Large intestine (tissue), 3 donors: ENCODE measurements at regions not wholly inside any gene's neighbourhood (a gene's known extent, or its start where the extent isn't known, plus 50 kb on each side); places are given as distances from the start of the nearest gene placed in this dataset.
"Not testable (repeated sequence)": the region's sequence is repeated elsewhere in the genome, so short reads cannot be mapped to it uniquely, and the experiment has no call there.

Experiments used
- DNase-seq, 2 donors: peaks; one replicate each; pipeline versions ENCODE4 v3.0.0 to v3.0.0-alpha.2; 2013
- H3K27ac ChIP-seq: one replicate; pipeline ENCODE4 v1.5.1; 2013; ENCODE audit warnings: low read length
- H3K27me3 ChIP-seq: 2 replicates; pipeline ENCODE4 v1.6.1; 2013; ENCODE audit warnings: low read length; ENCODE audit not compliant: control insufficient read depth, insufficient read depth
- H3K36me3 ChIP-seq: 2 replicates; pipeline ENCODE4 v1.6.1; 2013; ENCODE audit warnings: low read length; ENCODE audit not compliant: control insufficient read depth, insufficient read depth
- H3K4me1 ChIP-seq: one replicate; pipeline ENCODE4 v1.6.1; 2013; ENCODE audit warnings: low read length; ENCODE audit not compliant: control insufficient read depth, insufficient read depth
- H3K4me3 ChIP-seq: one replicate; pipeline ENCODE4 v1.5.1; 2013; ENCODE audit warnings: low read length
- H3K9me3 ChIP-seq: one replicate; pipeline ENCODE4 v1.6.1; 2013; ENCODE audit warnings: mild to moderate bottlenecking, low read depth, low read length, moderate library complexity; ENCODE audit not compliant: control insufficient read depth
- WGBS: methylation state at CpG from one replicate; pipeline ENCODE4 v1.1.5; 2013; ENCODE audit warnings: low lambda C conversion rate; ENCODE audit not compliant: insufficient coverage; 5-methylcytosine and 5-hydroxymethylcytosine counted together

DNA sequence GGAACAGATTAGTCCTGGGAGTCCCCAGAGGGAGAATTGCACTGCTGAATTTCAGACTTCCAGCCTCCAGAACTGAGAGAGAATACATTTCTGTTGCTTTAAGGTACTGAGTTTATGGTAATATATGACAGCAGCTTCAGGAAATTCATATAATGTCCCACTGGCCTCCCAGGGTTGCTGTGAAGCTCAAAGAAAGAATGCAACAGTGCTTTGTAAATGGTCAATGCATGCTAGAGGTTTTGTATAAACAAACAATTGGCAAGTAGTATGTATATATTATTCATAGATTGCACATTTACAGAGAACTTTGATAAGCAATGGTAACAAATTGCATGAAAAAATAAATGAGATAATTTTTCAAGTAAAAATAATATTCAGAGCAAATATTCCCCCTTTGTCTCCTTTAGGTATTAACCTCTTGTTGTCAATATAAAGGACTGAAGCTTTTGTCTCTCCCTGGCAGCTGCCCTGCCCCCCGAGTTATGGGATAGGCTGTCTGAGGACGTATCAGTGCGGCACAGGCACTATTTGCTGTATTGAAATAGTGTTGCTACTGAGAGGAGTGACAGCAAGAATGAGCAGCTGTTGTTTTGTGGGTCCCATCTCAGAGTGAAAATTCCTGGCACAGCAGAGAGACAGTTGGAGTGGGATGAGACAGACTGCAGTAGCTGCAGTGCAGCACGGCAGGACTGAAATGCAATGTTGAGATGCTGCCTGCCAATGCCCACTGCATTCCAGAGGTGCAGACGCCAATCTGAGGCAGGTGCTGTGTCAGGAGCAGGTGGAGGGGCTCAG is 194.2 kb upstream of the GLRA1 start:
- Histone ChIP-seq H3K4me3 (no peak overlapping the region), H3K9me3 (no peaks in the 10 kb centered on the region), H3K36me3 (no peaks in the 10 kb centered on the region), H3K27ac (no peak overlapping the region), H3K4me1 (no peaks in the 10 kb centered on the region), H3K27me3 (no peaks in the 10 kb centered on the region)
- no peak for DNase-seq
- WGBS, result no CpG with 5 or more reads among the region's 5 CpGs

GRCh38 chr5:152116934-152117333 is 192.3 kb upstream of the GLRA1 start:
- WGBS, result no CpG with 5 or more reads among the region's 3 CpGs
- no peak for DNase-seq
- H3K9me3 ChIP-seq, result no peaks in the 10 kb centered on the region
- H3K27me3 ChIP-seq, result no peaks in the 10 kb centered on the region
- H3K4me1 ChIP-seq, result no peaks in the 10 kb centered on the region
- no peak overlapping the region for H3K27ac ChIP-seq
- no peak overlapping the region for H3K4me3 ChIP-seq
- no peaks in the 10 kb centered on the region for H3K36me3 ChIP-seq

DNA sequence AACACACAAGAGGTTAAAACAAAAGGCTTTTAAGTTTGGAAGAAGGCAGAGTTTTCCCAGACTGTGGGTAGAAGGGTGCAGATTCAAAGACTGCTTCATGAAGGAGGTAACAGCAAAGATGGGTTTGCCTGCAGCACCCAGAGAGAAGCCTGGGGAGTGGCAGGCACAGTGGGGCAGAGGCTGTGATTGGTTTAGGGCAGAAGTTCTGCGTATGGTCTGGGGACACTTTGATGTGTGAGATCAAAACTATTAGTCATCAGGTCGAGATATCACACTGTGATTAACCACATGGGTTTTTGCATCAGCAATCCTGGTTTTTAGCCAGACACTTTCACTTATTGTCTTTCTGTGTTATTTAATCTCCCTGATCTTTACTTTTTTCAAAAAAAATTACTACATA is 188.8 kb upstream of the GLRA1 start:
- H3K4me1 ChIP-seq, result no peaks in the 10 kb centered on the region
- 80% methylated on average over 1 of the region's 2 CpGs for WGBS
- H3K9me3 ChIP-seq, result no peaks in the 10 kb centered on the region
- no peaks in the 10 kb centered on the region for H3K27me3 ChIP-seq
- no peak overlapping the region for H3K4me3 ChIP-seq
- H3K27ac ChIP-seq, result no peak overlapping the region
- H3K36me3 ChIP-seq, result no peaks in the 10 kb centered on the region
- no peak for DNase-seq

GRCh38 chr5:152107220-152107619 is 182.6 kb upstream of the GLRA1 start:
- Histone ChIP-seq H3K9me3 (no peaks in the 10 kb centered on the region), H3K4me3 (no peak overlapping the region), H3K36me3 (no peaks in the 10 kb centered on the region), H3K4me1 (no peaks in the 10 kb centered on the region), H3K27me3 (no peaks in the 10 kb centered on the region), H3K27ac (no peak overlapping the region)
- WGBS, result no CpG with 5 or more reads among the region's 3 CpGs
- no peak for DNase-seq

DNA sequence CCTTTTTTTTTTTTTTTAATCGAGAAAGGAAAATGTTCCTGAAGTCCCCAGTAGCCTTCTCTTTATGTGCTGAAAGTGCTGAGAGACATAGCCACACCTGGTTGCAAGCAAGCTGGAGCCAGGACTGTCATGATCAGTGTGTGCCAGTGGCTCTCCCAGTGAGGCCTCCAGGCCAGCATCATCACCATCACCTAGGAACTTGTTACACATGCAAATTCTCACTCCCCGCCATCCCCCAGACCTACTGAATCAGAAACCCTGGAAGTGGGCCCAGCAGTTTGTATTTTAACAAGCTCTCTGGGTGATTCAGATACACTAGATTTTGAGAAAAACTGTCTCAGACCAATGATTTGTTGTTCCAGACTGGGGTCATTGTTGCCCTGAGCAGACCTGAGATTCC is 181.9 kb upstream of the GLRA1 start:
- no CpG with 5 or more reads among the region's 2 CpGs for WGBS
- H3K27ac ChIP-seq, result no peak overlapping the region
- DNase-seq, result no peak

DNA sequence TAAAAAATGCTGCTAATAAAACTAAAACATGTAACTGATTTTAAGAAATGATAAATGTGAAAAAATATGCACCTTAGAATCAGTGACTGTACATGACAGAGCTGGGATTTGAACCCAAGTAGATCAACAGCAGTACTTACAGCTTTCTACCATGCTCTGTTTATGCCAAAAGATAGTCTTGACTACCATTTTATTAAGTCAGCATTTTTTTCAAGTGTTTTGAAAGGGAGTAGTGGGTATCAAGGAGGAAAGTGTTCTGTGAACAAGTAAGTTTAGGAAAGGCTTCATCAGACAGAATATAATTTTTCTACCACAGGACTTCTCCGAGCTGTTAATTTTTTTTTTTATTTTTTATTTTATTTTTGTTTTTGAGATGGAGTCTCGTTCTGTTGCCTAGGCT is 180.4 kb upstream of the GLRA1 start:
- Histone ChIP-seq H3K4me3 (no peak overlapping the region), H3K4me1 (no peaks in the 10 kb centered on the region), H3K36me3 (no peaks in the 10 kb centered on the region), H3K27ac (no peak overlapping the region), H3K9me3 (no peaks in the 10 kb centered on the region), H3K27me3 (no peaks in the 10 kb centered on the region)
- 100% methylated on average over 1 of the region's 2 CpGs for WGBS
- no peak for DNase-seq

More for the DNA sequence above, 181.9 kb upstream of the GLRA1 start:
- Histone ChIP-seq H3K4me3 (no peak overlapping the region), H3K27me3 (no peaks in the 10 kb centered on the region), H3K9me3 (no peaks in the 10 kb centered on the region), H3K36me3 (no peaks in the 10 kb centered on the region), H3K4me1 (no peaks in the 10 kb centered on the region)

DNA sequence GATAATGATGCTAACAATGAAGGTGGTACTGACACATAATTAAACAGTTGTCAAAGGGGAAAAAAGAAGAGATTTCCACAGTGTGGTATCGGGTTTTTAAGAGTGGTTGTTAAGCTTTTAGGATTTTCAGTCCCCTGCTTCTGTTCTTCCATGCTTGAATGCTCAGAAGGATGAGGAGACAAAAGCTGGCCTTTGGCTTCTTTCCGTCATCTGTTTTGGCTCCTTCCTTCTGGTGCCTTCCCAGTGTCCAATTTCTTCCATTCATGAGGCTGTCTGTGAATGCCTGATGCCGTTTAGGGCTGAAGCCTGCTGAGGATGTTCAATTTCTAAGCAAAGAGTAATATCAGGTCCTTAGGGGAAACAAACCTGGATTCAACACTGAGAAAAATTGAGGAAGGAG is 179.6 kb upstream of the GLRA1 start:
- H3K27me3 ChIP-seq, result no peaks in the 10 kb centered on the region
- no peak overlapping the region for H3K4me3 ChIP-seq
- no peak overlapping the region for H3K27ac ChIP-seq
- H3K4me1 ChIP-seq, result no peaks in the 10 kb centered on the region
- no CpG with 5 or more reads among the region's 3 CpGs for WGBS
- no peaks in the 10 kb centered on the region for H3K36me3 ChIP-seq
- no peak for DNase-seq
- no peaks in the 10 kb centered on the region for H3K9me3 ChIP-seq

GRCh38 chr5:152102908-152103307 is 178.3 kb upstream of the GLRA1 start:
- not testable (repeated sequence) for H3K4me3 ChIP-seq, H3K9me3 ChIP-seq, H3K36me3 ChIP-seq, DNase-seq, H3K4me1 ChIP-seq, H3K27ac ChIP-seq, H3K27me3 ChIP-seq
- WGBS, result 80% methylated on average over 1 of the region's 1 CpG

DNA sequence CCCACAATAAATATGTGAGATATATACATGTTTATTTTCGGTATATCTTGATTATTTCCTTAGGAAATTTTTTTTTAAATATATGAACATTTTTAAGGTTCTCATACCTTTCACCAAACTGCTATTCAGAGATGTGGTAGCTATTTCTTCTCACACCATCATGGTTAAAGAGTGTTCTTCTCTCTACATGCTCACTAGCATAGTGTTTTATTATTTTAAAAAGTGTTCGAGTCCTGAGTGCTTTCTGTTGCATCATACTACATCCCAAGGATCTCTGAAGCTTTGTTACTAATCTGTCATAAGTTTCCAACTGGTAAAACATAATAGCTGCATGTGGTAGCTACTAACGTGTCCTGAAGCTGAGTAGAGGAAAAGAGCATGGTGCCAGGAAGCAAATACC is 177.4 kb upstream of the GLRA1 start:
- Histone ChIP-seq H3K27ac (no peak overlapping the region), H3K27me3 (no peaks in the 10 kb centered on the region), H3K9me3 (no peaks in the 10 kb centered on the region), H3K4me1 (no peaks in the 10 kb centered on the region), H3K36me3 (no peaks in the 10 kb centered on the region), H3K4me3 (no peak overlapping the region)
- DNase-seq, result no peak
- WGBS, result no CpG with 5 or more reads among the region's 3 CpGs

GRCh38 chr5:152100462-152100861 is 175.8 kb upstream of the GLRA1 start:
- Histone ChIP-seq H3K9me3 (no peaks in the 10 kb centered on the region), H3K27me3 (no peaks in the 10 kb centered on the region), H3K27ac (no peak overlapping the region), H3K4me1 (no peaks in the 10 kb centered on the region), H3K4me3 (no peak overlapping the region), H3K36me3 (no peaks in the 10 kb centered on the region)
- no peak for DNase-seq

DNA sequence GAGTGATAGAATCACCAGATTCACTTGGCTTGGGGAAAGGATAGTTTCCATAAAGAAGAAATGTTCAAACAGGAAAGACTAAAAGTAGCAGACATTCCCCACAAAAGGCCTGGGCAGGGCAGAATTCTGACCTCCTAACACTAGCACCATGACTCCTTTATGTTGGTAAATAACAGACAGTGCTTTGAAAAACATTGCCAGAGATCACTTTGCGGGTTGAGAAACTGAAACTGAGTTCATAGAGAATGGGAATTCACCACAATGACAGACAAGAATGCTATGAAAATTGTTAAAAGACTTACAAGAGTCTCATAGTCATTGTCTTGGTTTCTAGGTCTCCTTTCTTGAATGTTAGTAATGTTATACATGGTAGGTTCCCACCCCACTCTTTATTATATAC is 172.5 kb upstream of the GLRA1 start:
- H3K4me1 ChIP-seq, result no peaks in the 10 kb centered on the region
- no peaks in the 10 kb centered on the region for H3K9me3 ChIP-seq
- no peak overlapping the region for H3K27ac ChIP-seq
- no peaks in the 10 kb centered on the region for H3K36me3 ChIP-seq
- no CpG with 5 or more reads among the region's 1 CpG for WGBS
- H3K4me3 ChIP-seq, result no peak overlapping the region
- no peaks in the 10 kb centered on the region for H3K27me3 ChIP-seq
- DNase-seq, result no peak
